HL-60/S4 treated with retinoic acid at 250 ng/mL for 4 days and 3 days (cell line): ENCODE measurements at regions not wholly inside any gene's neighbourhood (a gene's known extent, or its start where the extent isn't known, plus 50 kb on each side); places are given as distances from the start of the nearest gene placed in this dataset.
"Not testable (repeated sequence)": the region's sequence is repeated elsewhere in the genome, so short reads cannot be mapped to it uniquely, and the experiment has no call there.

Experiments used
- in situ Hi-C: fragments of 300-500 bp; cut with MboI; formaldehyde crosslinking; loops from 2 replicates; pipeline ENCODE4 v1.7.0; 2022; ENCODE audit warnings: low sequenced_read_pairs

DNA sequence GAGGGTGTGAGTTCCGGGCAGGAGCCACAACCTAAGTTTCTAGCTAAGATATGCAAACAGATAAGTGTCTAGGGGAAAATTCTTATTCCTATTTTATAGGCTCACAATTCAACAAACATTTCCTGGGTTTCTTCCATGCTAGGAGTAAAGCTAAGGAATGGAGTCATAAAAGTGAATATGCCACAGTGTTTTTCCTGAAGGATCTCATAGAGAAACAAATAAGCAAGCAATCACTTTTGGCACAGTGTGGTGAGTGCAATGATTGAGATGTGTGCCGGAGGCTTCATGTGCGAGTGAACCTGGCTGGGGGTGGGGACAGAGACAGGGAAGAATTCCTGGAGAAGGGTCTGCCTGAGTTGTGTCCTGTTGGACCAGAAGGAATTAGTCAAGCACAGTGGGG is 147.4 kb downstream of the TENT5C start:
- in situ Hi-C loops = loop anchor here (10.0 kb wide), 1 partner anchor 228 kb away; no protein-coding TSS in a partner anchor

- in situ Hi-C loops = loop anchor here (10.0 kb wide), 1 partner anchor 229 kb away; no protein-coding TSS in a partner anchor
Measured at GRCh38 chr1:117753652-117754051, 147.8 kb downstream of the TENT5C start.

DNA sequence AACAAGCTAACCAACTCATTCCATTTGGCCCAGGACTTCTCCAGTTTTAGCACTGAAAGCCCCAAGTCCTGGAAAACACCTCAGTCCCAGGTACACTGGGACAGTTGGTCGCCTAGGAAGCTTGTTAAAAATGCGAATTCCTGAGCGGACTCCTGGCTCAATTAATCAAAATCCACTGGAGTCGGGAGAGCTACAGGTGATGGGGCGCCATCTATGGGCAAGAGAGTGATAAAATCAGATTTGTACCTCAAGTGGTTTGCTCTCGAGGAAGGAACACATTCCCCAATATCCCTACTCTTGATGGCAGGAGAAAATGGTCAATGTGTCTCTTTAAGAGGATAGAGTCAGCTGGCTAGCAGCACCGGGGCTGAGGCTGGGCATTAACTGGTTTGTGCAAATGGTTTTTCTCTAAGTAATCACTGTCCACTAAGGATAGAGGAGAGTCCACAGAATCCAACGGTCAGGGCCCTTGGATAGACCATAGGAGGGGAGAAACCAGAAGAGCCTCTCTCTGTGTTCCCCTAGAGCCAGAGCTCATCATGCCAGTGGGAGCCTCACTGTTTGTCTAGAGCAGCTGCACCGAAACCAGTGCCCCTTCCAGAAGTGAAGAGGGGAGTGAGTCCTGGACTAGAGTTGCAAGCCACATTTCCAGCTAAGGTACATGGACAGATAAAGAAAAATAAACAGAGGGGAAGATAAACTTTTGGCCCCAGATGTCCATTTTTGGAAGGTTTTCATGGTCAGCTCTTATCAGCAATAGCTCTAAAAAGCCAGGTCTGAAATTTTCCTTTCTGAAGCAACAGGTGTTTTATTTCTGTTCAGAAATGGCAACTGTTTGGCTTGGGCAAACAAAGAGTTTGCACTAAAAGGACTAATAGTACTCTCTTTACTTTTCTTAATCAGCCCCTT is 148.5 kb downstream of the TENT5C start:
- in situ Hi-C loops = loop anchor here (10.0 kb wide), 1 partner anchor 230 kb away; no protein-coding TSS in a partner anchor

DNA sequence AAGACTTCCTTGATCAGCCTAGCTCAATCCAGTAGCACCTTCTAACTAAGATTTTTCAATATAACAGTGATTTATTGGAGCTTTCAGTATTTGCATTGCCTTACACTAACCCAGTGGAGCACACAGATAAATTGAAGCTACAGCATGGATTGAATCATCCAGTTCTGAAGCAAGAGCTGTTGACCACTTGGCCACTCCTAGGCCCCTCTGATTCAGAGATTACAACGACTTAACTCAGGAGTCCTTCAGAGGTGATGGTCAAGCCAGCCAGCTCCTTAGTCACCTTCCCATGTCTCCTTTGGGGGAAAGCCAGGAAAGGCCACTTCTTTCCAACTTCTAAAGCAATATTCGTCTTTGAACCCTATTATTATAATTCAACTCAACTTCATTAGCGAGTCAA is 151.8 kb downstream of the TENT5C start:
- in situ Hi-C loops = loop anchor here (10.0 kb wide), 1 partner anchor 233 kb away; no protein-coding TSS in a partner anchor

DNA sequence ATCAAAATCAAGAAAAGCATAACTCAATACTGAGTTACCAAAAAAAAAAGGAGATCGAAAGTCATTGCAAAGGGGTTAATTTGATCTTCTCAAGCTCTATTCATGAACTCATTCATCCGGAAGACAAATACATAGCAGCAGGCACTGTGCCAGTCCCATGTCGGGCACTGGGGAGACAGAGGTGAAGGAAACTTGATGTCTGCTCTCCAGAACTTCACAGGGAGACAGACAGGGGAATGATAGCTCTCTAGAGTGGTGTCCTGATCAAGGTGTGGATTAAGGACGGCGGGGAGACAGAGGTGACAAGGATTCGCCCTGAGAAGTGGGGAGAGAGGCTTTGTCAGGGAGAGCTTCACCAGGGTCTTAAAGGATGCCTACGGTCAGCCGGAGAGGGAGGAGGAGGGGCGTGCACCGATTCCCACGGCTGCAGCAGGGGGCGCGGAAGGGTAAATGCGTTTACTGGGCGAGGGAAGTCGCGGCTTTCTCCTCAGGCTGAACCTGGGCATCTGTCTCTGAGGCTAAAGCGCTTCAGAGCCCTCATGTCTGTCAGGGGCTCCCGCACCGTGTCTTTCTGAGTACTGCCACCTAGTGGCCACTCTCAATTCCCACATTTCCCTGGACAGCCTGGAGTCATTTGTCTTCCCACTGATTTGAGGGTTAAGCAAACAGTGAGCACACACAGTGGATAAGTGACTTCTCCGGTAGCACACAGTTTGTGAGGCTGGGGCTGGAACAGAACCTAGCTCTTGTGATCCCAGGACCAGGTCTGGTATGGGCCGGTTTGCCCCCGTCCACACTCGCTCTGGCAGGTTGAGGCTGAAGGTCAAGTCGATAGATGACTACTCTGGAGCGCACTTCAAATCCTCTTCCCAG is 152.8 kb downstream of the TENT5C start:
- in situ Hi-C loops = loop anchor here (10.0 kb wide), 1 partner anchor 234 kb away; no protein-coding TSS in a partner anchor

DNA sequence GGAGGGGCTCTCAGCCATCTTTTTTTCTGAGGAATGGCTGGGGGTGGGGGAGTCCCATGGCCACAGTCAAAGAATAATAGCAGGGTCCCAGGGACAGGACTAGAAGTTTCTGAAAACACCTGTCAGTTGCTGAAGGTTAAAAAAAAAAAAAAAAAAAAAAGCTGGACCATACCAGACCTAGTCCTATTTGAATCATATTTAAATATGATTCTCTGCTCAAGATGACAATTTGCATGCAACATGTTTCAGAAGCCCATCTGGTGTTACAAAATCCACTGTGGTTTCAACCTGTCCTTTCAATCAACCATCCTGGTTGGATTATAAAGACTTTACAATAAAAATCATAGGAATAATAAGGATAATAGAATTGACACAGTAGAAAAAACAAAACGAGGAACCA is 153.7 kb downstream of the TENT5C start:
- in situ Hi-C loops = loop anchor here (10.0 kb wide), 1 partner anchor 235 kb away; no protein-coding TSS in a partner anchor

- in situ Hi-C loops = no loop called here
Measured at GRCh38 chr1:117760069-117760468, 154.2 kb downstream of the TENT5C start.

DNA sequence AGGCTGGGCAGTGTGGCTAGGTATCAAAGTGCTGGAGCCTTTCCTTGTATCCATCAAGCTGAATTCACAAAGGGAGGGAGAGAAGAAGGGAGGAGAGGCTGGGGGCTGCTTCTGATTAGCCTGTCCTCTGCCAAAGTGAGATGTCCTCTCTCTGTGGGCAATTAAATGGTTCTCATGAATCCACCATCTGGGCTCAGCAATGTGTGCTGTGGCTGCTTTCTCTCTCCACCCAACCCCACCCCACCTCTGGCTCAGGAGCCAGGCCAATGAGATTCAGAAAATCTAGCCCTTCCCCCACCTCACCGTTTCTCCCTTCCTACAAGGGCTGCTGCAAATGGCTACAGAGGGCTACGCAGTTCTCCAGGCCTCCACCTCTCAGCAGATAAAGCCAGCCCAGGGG is 154.6 kb downstream of the TENT5C start:
- in situ Hi-C loops = no loop called here

DNA sequence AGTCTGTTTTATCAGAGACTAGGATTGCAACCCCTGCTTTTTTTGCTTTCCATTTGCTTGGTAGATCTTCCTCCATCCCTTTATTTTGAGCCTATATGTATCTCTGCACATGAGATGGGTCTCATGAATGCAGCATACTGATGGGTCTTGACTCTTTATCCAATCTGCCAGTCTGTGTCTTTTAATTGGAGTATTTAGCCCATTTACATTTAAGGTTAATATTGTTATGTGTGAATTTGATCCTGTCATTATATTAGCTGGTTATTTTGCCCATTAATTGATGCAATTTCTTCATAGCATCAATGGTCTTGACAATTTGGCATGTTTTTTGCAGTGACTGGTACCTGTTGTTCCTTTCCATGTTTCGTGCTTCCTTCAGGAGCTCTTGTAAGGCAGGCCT is 161.7 kb downstream of the GDAP2 start:
- in situ Hi-C loops = not testable (repeated sequence)

DNA sequence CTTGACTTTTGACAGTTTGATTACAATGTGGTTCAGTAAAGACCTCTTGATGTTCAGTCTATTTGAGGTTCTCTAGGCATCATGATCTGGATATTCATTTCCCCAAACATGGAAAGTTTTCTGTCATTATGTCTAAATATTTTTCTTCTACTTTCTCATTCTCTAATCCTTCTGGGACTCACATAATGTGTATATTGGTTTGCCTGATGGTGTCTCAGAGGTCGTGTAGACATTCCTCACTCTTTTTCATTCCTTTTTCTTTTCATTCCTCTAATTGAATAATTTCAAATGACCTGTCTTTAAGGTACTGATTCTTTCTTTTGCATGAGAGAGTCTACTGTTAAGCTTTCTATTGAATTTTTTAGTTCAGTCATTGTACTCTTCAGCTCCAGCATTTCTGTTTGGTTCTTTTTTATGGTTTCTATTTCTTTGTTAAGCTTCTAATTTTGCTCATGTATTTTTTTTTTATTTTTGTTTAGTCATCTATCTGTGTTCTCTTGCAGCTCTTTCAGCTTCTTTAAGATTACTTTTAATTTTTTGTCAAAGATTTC is 158.4 kb downstream of the GDAP2 start:
- in situ Hi-C loops = no loop called here

DNA sequence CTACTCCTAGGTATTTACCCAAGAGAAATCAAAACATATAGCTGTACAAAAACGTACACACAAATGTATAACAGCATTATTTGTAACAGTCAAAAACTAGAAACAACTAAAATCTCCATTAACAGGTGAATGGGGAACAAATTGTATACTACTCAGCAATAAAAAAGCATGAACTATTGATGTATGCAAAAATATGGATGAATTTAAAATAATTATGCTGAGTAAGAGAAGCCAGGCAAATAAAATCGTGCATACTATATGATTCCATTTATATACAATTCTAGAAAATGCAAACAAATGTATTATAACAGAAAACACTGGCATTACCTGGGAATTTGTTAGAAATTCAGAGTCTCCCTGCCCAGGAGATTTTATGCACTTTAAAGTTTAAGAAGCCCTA is 150.1 kb downstream of the GDAP2 start:
- in situ Hi-C loops = no loop called here

DNA sequence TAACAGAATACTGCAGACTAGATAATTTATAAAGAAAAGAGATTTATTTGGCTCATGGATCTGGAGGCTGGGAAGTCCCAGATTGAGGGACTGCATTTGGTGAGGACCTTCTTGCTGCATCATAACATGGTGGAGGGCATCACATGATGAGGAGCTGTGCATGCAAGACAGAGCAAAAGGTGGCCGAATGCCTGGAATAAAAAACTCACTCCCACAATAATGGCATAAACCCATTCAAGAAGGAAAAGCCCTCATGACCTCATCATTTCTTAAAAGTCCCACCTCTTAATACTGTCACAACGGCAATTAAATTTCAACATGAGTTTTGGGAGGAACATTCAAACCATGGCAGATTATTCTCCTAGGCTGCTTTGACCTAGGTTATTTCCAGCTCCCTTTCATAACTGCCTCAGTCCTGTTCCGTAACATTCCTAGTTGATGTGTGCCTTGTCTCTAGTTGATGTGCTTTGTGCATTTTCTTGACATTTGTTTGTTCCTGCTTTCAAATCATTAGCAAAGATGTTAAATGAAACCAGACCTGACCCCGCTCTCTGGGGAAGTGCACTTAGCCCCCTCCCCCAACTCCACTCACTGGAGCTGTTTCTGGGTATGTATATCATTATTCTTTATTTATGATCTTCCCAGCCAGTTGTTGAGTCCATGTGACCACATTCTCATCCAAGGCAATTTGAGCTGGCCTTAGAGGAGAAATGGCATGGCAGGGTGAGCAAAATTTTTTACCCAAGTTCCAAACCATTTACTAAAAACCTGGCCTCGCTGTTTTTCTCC is 148.5 kb downstream of the GDAP2 start:
- in situ Hi-C loops = no loop called here

DNA sequence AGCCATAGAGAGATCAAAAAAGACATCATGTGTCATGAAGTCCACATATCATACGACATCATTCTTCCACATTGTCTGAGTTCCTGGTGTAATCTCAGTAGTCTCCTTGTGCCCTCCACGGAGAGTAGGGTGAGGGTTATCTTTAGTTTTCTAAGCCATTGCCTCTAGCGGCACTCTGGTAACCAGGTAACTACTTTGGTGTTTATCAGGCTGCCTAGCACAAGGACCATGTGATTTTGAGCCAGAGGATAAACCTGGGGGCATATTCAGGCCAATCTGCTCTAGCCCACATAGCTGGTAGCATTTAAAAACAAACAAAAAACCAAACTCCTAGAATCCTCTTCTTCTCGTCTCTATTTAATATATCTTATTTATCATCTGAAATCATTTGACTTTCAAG is 147.4 kb downstream of the GDAP2 start:
- in situ Hi-C loops = no loop called here

- in situ Hi-C loops = no loop called here
Measured at GRCh38 chr1:117783606-117784396, 145.6 kb downstream of the GDAP2 start.

DNA sequence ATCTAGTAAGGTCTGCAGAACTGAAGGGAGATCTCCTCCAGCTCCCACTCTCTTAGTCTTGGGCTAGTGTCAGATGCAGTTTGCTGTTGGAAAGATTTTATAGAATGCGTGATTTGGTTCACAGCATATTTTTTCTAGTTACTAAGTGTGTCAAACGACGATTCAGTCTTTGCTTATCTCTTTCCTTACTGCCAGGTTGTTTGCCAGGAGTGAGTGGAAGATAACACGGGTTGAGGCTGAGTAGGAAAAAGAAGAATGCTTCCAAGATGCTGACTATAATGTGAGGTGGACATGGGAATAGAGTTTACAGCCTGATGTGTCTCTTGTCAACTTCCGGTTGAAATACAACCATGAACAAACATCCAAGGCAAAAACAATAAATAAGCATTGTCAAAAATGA is 141.4 kb downstream of the GDAP2 start:
- in situ Hi-C loops = no loop called here

- in situ Hi-C loops = no loop called here
Measured at GRCh38 chr1:117793413-117793812, 136.0 kb downstream of the GDAP2 start.

DNA sequence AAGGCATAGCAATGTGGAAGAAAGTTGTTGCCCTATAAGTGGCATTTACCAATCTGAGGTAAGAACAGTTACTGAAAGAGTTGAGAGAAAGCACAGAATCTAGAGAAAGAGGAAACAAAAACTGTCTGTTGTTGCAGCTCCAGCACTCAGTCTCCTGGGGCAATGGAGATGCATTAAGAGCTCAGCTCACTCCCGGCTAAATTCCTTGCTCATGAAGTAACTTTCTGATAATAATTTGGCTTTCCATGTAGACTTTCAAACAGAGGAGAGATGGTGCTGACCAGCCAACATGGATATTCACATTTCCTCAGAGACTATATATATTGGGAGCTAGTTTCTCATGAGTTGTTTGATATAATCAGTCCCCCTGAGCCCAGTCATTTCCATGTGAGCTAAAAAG is 135.3 kb downstream of the GDAP2 start:
- in situ Hi-C loops = no loop called here

GRCh38 chr1:117795190-117795589 is 134.2 kb downstream of the GDAP2 start:
- in situ Hi-C loops = no loop called here

GRCh38 chr1:117795792-117796191 is 133.6 kb downstream of the GDAP2 start:
- in situ Hi-C loops = no loop called here

DNA sequence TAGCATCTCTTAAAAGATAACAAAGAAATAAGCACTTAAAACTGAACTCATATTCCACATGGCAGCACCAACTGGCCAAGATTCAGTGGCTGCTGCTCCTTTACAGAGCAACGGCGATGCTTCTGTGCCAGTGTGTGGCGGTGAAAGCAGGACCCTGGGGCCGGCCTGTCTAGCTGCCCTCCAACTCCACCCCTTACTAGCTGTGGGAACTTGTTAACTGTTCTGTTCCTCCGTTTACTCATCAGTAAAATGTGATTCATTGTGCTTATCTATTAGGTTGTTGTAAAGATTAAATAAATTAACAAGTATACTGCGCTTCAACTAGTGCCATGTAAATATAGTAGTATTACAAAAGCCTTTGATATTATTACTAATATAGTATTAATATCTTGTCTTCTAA is 133.2 kb downstream of the GDAP2 start:
- in situ Hi-C loops = no loop called here
